NCI-H2081 (cell line): ENCODE measurements at regions not wholly inside any gene's neighbourhood (a gene's known extent, or its start where the extent isn't known, plus 50 kb on each side); places are given as distances from the start of the nearest gene placed in this dataset.

ENCODE experiments used
- DNase-seq, 2 experiments: peaks; one replicate each; lab custom pipeline; 2025; lab: John Stamatoyannopoulos, UW

- DNase-seq: peak in 1 of 2 experiments; percentile 36
Measured at GRCh38 chr2:7209757-7210555, 292.7 kb downstream of the RNF144A start.

- no peak for DNase-seq
Measured at GRCh38 chr2:7210712-7211111, 293.5 kb downstream of the RNF144A start.

- peak; percentile 81 to 93 for DNase-seq
Measured at GRCh38 chr2:7225848-7226247, 308.6 kb downstream of the RNF144A start.

- no peak for DNase-seq
Measured at GRCh38 chr2:7226501-7226900, 309.3 kb downstream of the RNF144A start.

GRCh38 chr2:7233126-7233525, 315.9 kb downstream of the RNF144A start:
- no peak for DNase-seq

GRCh38 chr2:7237466-7237865, 320.3 kb downstream of the RNF144A start:
- DNase-seq: no peak

- no peak for DNase-seq
Measured at GRCh38 chr2:7239078-7239477, 321.9 kb downstream of the RNF144A start.

GRCh38 chr2:7241041-7241745, 324.0 kb downstream of the RNF144A start:
- DNase-seq: no peak

GRCh38 chr2:7242189-7242867, 325.1 kb downstream of the RNF144A start:
- DNase-seq: no peak

- no peak for DNase-seq
Measured at GRCh38 chr2:7243276-7243675, 326.1 kb downstream of the RNF144A start.

GRCh38 chr2:7256377-7256776, 339.2 kb downstream of the RNF144A start:
- DNase-seq: no peak

GRCh38 chr2:7262727-7263126, 345.5 kb downstream of the RNF144A start:
- DNase-seq: no peak

GRCh38 chr2:7264791-7265190, 347.6 kb downstream of the RNF144A start:
- no peak for DNase-seq

GRCh38 chr2:7265286-7265685, 348.1 kb downstream of the RNF144A start:
- no peak for DNase-seq

- DNase-seq: no peak
Measured at GRCh38 chr2:7269106-7269643, 352.0 kb downstream of the RNF144A start.

GRCh38 chr2:7270011-7270431, 352.8 kb downstream of the RNF144A start:
- peak; percentile 75 to 95 for DNase-seq

- no peak for DNase-seq
Measured at GRCh38 chr2:7272210-7272609, 355.0 kb downstream of the RNF144A start.

GRCh38 chr2:7278984-7279383, 361.8 kb downstream of the RNF144A start:
- no peak for DNase-seq

- no peak for DNase-seq
Measured at GRCh38 chr2:7279421-7279949, 362.3 kb downstream of the RNF144A start.

GRCh38 chr2:7280790-7281189, 363.6 kb downstream of the RNF144A start:
- DNase-seq: no peak

- no peak for DNase-seq
Measured at GRCh38 chr2:7281231-7282201, 364.3 kb downstream of the RNF144A start.
